Left hindlimb (tissue), 1 donor: ENCODE measurements at regions not wholly inside any gene's neighbourhood (a gene's known extent, or its start where the extent isn't known, plus 50 kb on each side); places are given as distances from the start of the nearest gene placed in this dataset.
"Not testable (repeated sequence)": the region's sequence is repeated elsewhere in the genome, so short reads cannot be mapped to it uniquely, and the experiment has no call there.

ENCODE experiments used
- DNase-seq: peaks from one replicate; pipeline ENCODE4 v3.0.0-alpha.2; 2018

- no peak for DNase-seq
Observed at GRCh38 chr6:834866-835265, 141.9 kb upstream of the EXOC2 start.

GRCh38 chr6:834190-834589, 141.3 kb upstream of the EXOC2 start:
- DNase-seq: no peak

- not testable (repeated sequence) for DNase-seq
Observed at GRCh38 chr6:832804-833203, 139.9 kb upstream of the EXOC2 start.

GRCh38 chr6:830667-831327, 137.9 kb upstream of the EXOC2 start:
- no peak for DNase-seq

GRCh38 chr6:829656-830055, 136.7 kb upstream of the EXOC2 start:
- DNase-seq: no peak

GRCh38 chr6:827431-827830, 134.5 kb upstream of the EXOC2 start:
- no peak for DNase-seq

GRCh38 chr6:819122-819521, 126.2 kb upstream of the EXOC2 start:
- DNase-seq: no peak

GRCh38 chr6:818196-818595, 125.3 kb upstream of the EXOC2 start:
- no peak for DNase-seq

- no peak for DNase-seq
Observed at GRCh38 chr6:816510-817084, 123.7 kb upstream of the EXOC2 start.

GRCh38 chr6:815348-815738, 122.4 kb upstream of the EXOC2 start:
- no peak for DNase-seq

- no peak for DNase-seq
Observed at GRCh38 chr6:814378-815347, 121.7 kb upstream of the EXOC2 start.

- DNase-seq: no peak
Observed at GRCh38 chr6:811831-812230, 118.9 kb upstream of the EXOC2 start.

- DNase-seq: no peak
Observed at GRCh38 chr6:811191-811590, 118.3 kb upstream of the EXOC2 start.

- no peak for DNase-seq
Observed at GRCh38 chr6:804771-805170, 111.8 kb upstream of the EXOC2 start.

GRCh38 chr6:804317-804716, 111.4 kb upstream of the EXOC2 start:
- DNase-seq: no peak

- no peak for DNase-seq
Observed at GRCh38 chr6:803191-803977, 110.4 kb upstream of the EXOC2 start.

GRCh38 chr6:802701-803100, 109.8 kb upstream of the EXOC2 start:
- DNase-seq: no peak

GRCh38 chr6:802223-802622, 109.3 kb upstream of the EXOC2 start:
- not testable (repeated sequence) for DNase-seq

- DNase-seq: no peak
Observed at GRCh38 chr6:799769-800168, 106.8 kb upstream of the EXOC2 start.

- peak; percentile 51 for DNase-seq
Observed at GRCh38 chr6:797479-798077, 104.6 kb upstream of the EXOC2 start.

GRCh38 chr6:795046-795685, 102.2 kb upstream of the EXOC2 start:
- no peak for DNase-seq

GRCh38 chr6:793261-793660, 100.3 kb upstream of the EXOC2 start:
- DNase-seq: no peak
